KBM-7 (cell line): ENCODE measurements at regions not wholly inside any gene's neighbourhood (a gene's known extent, or its start where the extent isn't known, plus 50 kb on each side); places are given as distances from the start of the nearest gene placed in this dataset.
"Not testable (repeated sequence)": the region's sequence is repeated elsewhere in the genome, so short reads cannot be mapped to it uniquely, and the experiment has no call there.

Source experiments
- DNase-seq: peaks from one replicate; pipeline ENCODE4 v3.0.0-alpha.2; 2015
- in situ Hi-C: fragments of 300-500 bp; cut with MboI; formaldehyde crosslinking; loops from 2 replicates; pipeline ENCODE4 v1.14.3; 2020; ENCODE audit warnings: low sequenced_read_pairs, low pct_unique_long_range_greater_than_20kb, mixed read lengths

- no peak for DNase-seq
- in situ Hi-C loops, result no loop called here
Observed at GRCh38 chr1:47687631-47688460, 250.0 kb downstream of the FOXD2 start.

GRCh38 chr1:47688461-47689296 is 250.8 kb downstream of the FOXD2 start:
- no peak for DNase-seq
- in situ Hi-C loops, result no loop called here

GRCh38 chr1:47689894-47690293 is 252.1 kb downstream of the FOXD2 start:
- no peak for DNase-seq
- in situ Hi-C loops, result no loop called here

- in situ Hi-C loops, result no loop called here
- no peak for DNase-seq
Observed at GRCh38 chr1:47690341-47691250, 252.8 kb downstream of the FOXD2 start.

- DNase-seq, in situ Hi-C loops: not testable (repeated sequence)
Observed at GRCh38 chr1:47691293-47691692, 253.4 kb downstream of the FOXD2 start.

GRCh38 chr1:47692196-47692595 is 254.4 kb downstream of the FOXD2 start:
- in situ Hi-C loops, result no loop called here
- no peak for DNase-seq

GRCh38 chr1:47693115-47693514 is 255.3 kb downstream of the FOXD2 start:
- no peak for DNase-seq
- in situ Hi-C loops, result no loop called here

- in situ Hi-C loops, result no loop called here
- no peak for DNase-seq
Observed at GRCh38 chr1:47694011-47694890, 256.4 kb downstream of the FOXD2 start.

- in situ Hi-C loops, result no loop called here
Observed at GRCh38 chr1:47696404-47696736, 258.5 kb downstream of the FOXD2 start.

GRCh38 chr1:47696737-47697441 is 259.0 kb downstream of the FOXD2 start:
- DNase-seq, result no peak
- in situ Hi-C loops, result no loop called here

More at GRCh38 chr1:47696404-47696736, 258.5 kb downstream of the FOXD2 start:
- DNase-seq, result no peak

GRCh38 chr1:47697616-47698335 is 259.9 kb downstream of the FOXD2 start:
- no peak for DNase-seq
- in situ Hi-C loops, result no loop called here

- DNase-seq, result no peak
- in situ Hi-C loops, result loop anchor here (25.0 kb wide), 2 partner anchors 262 to 512 kb away; partner anchors contain the start of genes FOXD2 and PDZK1IP1
Observed at GRCh38 chr1:47699492-47700235, 261.8 kb downstream of the FOXD2 start.

- in situ Hi-C loops, result loop anchor here (25.0 kb wide), 2 partner anchors 264 to 514 kb away; partner anchors contain the start of genes FOXD2 and PDZK1IP1
- DNase-seq, result no peak
Observed at GRCh38 chr1:47701283-47701682, 263.4 kb downstream of the FOXD2 start.

GRCh38 chr1:47701741-47702515 is 264.1 kb downstream of the FOXD2 start:
- in situ Hi-C loops, result loop anchor here (25.0 kb wide), 2 partner anchors 265 to 515 kb away; partner anchors contain the start of genes FOXD2 and PDZK1IP1

GRCh38 chr1:47703156-47703825 is 265.4 kb downstream of the FOXD2 start:
- DNase-seq, result no peak

More at GRCh38 chr1:47701741-47702515, 264.1 kb downstream of the FOXD2 start:
- DNase-seq, result no peak

More at GRCh38 chr1:47703156-47703825, 265.4 kb downstream of the FOXD2 start:
- in situ Hi-C loops, result loop anchor here (25.0 kb wide), 2 partner anchors 266 to 516 kb away; partner anchors contain the start of genes FOXD2 and PDZK1IP1
